ENCODE measurements at regions not wholly inside any gene's neighbourhood (a gene's known extent, or its start where the extent isn't known, plus 50 kb on each side); places are given as distances from the start of the nearest gene placed in this dataset.
A peak's percentile ranks its signal among the peaks of the same experiment; 100 is the strongest.

- CTCF ChIA-PET: no interaction called here
- H3K27ac ChIP-seq: no peak overlapping the region
- POLR2A ChIA-PET (ENCODE audit: low non-redundant PET): no interaction called here
- DNase-seq (ENCODE audit: low spot score): no peak
- TF ChIP-seq, protein P1, sequence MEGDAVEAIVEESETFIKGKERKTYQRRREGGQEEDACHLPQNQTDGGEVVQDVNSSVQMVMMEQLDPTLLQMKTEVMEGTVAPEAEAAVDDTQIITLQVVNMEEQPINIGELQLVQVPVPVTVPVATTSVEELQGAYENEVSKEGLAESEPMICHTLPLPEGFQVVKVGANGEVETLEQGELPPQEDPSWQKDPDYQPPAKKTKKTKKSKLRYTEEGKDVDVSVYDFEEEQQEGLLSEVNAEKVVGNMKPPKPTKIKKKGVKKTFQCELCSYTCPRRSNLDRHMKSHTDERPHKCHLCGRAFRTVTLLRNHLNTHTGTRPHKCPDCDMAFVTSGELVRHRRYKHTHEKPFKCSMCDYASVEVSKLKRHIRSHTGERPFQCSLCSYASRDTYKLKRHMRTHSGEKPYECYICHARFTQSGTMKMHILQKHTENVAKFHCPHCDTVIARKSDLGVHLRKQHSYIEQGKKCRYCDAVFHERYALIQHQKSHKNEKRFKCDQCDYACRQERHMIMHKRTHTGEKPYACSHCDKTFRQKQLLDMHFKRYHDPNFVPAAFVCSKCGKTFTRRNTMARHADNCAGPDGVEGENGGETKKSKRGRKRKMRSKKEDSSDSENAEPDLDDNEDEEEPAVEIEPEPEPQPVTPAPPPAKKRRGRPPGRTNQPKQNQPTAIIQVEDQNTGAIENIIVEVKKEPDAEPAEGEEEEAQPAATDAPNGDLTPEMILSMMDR (conservative IDR thresholded peaks at IDR 0.05; ENCODE audit: low read depth): no peak
These were observed 610.4 kb downstream of the TBC1D4 start for GRCh38 chr13:74871369-74872070.

DNA sequence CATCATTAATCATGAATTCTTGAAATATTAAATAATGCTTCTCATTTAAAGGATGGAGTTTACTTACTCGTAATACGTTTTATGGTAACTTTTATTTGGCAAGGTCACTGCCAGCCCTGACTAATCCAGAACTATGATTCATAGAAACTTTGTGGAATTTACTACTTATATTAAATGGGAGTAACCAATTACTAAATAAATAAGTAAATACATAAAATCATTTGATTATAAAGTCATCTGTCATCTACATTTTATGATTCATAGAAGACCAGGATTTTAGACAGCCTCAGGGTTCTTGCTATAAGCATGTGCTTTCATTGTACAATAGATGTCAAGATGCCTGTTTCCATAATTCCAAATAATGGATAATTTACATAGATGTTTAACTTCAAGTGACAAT lies 611.1 kb downstream of the TBC1D4 start:
- TF ChIP-seq, protein P1 (conservative IDR thresholded peaks at IDR 0.05; ENCODE audit: low read depth): no peak
- CTCF ChIA-PET: no interaction called here
- H3K27ac ChIP-seq: no peak overlapping the region
- DNase-seq (ENCODE audit: low spot score): peak; percentile 26
- POLR2A ChIA-PET (ENCODE audit: low non-redundant PET): no interaction called here

GRCh38 chr13:74869846-74870245 lies 612.1 kb downstream of the TBC1D4 start:
- TF ChIP-seq, protein P1 (conservative IDR thresholded peaks at IDR 0.05; ENCODE audit: low read depth): no peak
- ChIA-PET POLR2A (ENCODE audit: low non-redundant PET) (no interaction called here), CTCF (no interaction called here)
- DNase-seq (ENCODE audit: low spot score): no peak
- H3K27ac ChIP-seq: no peak overlapping the region

DNA sequence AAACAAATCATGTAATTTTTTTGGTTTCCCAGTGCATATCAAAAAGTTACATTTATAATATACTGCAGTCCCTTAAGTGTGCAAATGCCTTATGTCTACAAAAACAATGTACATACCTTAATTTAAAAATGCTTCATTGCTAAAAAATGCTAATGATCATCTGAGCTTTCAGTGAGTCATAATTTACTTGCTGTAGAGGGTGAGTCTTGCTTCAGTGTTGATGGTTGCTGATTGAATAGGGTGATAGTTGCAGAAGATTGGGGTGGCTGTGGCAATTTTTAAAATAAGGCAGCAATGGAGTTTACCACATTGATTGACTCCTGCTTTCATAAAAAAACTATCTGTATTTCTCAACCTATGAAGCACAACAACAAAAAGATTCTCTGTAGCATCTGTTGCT lies 613.9 kb downstream of the TBC1D4 start:
- DNase-seq (ENCODE audit: low spot score): peak; percentile 5
- POLR2A ChIA-PET (ENCODE audit: low non-redundant PET): no interaction called here
- TF ChIP-seq, protein P1 (conservative IDR thresholded peaks at IDR 0.05; ENCODE audit: low read depth): no peak
- H3K27ac ChIP-seq: no peak overlapping the region
- CTCF ChIA-PET: interaction anchor here (0.6 kb wide), 1 partner anchor 154 kb away, joined by 3 read pairs; no protein-coding TSS in a partner anchor

- no peak overlapping the region for H3K27ac ChIP-seq
- no peak for DNase-seq (ENCODE audit: low spot score)
- TF ChIP-seq, protein P1 (conservative IDR thresholded peaks at IDR 0.05; ENCODE audit: low read depth): no peak
- CTCF ChIA-PET: no interaction called here
- POLR2A ChIA-PET (ENCODE audit: low non-redundant PET): no interaction called here
These were observed 614.5 kb downstream of the TBC1D4 start for GRCh38 chr13:74867460-74867859.

DNA sequence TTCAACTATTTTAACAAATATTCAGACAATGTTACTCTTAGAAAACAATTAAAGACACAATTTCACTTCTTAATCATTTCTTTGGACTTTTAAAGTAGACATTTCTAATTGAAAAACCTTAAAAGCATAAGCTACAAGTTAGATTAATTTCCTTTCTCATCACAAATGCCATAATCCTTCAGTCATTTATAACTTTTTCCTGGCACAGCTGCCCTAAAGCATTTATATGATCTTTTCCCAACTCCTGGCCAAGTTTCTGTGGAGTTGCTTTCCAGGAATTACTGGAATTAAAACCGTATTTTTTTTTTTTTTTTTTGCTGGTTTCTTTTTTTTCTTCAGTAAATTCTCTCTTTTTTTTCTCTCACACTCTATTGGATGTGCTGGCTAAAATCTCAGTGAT lies 615.9 kb downstream of the TBC1D4 start:
- no peak overlapping the region for H3K27ac ChIP-seq
- CTCF ChIA-PET: no interaction called here
- TF ChIP-seq, protein P1 (conservative IDR thresholded peaks at IDR 0.05; ENCODE audit: low read depth): no peak
- DNase-seq (ENCODE audit: low spot score): no peak
- POLR2A ChIA-PET (ENCODE audit: low non-redundant PET): no interaction called here
